ENCODE measurements at regions not wholly inside any gene's neighbourhood (a gene's known extent, or its start where the extent isn't known, plus 50 kb on each side); places are given as distances from the start of the nearest gene placed in this dataset.

DNA sequence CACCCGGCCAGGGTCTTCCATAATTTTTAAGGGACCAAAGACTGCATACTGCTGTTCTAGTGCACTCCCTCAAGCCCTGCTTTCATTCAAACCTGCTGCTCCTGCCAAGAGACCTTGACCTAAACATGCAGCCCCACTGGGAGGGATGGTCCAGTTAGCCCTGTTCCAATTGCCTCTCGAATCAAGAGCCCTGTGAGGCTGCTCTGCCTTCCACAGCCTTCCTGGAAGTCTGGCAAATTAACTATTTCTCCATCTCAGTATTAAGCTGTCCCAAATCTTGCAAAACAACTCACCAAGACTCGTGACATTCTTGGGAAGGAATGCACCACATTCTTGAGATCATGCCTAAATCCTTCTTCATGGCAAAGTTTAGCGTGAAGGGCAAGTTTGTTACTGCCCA lies 231.3 kb downstream of the C1orf94 start:
- Histone ChIP-seq H3K9me3 (ENCODE audit: low read depth) (no peaks in the 10 kb centered on the region), H3K27me3 (no peaks in the 10 kb centered on the region), H3K36me3 (replicated peaks; ENCODE audit: insufficient read depth, low read depth) (no peaks in the 10 kb centered on the region), H4K20me1 (ENCODE audit: insufficient read depth, poor library complexity, severe bottlenecking) (no peaks in the 10 kb centered on the region), H3K79me2 (no peaks in the 10 kb centered on the region), H3K27ac (no peak overlapping the region), H3K4me1 (ENCODE audit: insufficient read depth) (peaks cover 15% of the 10 kb centered on the region), H2AFZ (no peak overlapping the region), H3K4me2 (no peak overlapping the region), H3K9me2 (replicated peaks; ENCODE audit: insufficient read depth) (no peaks in the 10 kb centered on the region), H3K4me3 (no peak overlapping the region)
- TF ChIP-seq EZH2 (IDR thresholded peaks at IDR 0.05; ENCODE audit: borderline replicate concordance) (no peak), EZH2phosphoT487 (IDR thresholded peaks at IDR 0.05; ENCODE audit: low read depth, severe bottlenecking, unreplicated experiment) (no peak)
- TF ChIP-seq, protein P1, sequence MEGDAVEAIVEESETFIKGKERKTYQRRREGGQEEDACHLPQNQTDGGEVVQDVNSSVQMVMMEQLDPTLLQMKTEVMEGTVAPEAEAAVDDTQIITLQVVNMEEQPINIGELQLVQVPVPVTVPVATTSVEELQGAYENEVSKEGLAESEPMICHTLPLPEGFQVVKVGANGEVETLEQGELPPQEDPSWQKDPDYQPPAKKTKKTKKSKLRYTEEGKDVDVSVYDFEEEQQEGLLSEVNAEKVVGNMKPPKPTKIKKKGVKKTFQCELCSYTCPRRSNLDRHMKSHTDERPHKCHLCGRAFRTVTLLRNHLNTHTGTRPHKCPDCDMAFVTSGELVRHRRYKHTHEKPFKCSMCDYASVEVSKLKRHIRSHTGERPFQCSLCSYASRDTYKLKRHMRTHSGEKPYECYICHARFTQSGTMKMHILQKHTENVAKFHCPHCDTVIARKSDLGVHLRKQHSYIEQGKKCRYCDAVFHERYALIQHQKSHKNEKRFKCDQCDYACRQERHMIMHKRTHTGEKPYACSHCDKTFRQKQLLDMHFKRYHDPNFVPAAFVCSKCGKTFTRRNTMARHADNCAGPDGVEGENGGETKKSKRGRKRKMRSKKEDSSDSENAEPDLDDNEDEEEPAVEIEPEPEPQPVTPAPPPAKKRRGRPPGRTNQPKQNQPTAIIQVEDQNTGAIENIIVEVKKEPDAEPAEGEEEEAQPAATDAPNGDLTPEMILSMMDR (IDR thresholded peaks at IDR 0.05; ENCODE audit: poor library complexity), result no peak
- no peak for DNase-seq (ENCODE audit: low spot score)
- WGBS (ENCODE audit: low lambda C conversion rate, missing lambda C conversion rate), result 79% methylated on average over 4 of the region's 4 CpGs

DNA sequence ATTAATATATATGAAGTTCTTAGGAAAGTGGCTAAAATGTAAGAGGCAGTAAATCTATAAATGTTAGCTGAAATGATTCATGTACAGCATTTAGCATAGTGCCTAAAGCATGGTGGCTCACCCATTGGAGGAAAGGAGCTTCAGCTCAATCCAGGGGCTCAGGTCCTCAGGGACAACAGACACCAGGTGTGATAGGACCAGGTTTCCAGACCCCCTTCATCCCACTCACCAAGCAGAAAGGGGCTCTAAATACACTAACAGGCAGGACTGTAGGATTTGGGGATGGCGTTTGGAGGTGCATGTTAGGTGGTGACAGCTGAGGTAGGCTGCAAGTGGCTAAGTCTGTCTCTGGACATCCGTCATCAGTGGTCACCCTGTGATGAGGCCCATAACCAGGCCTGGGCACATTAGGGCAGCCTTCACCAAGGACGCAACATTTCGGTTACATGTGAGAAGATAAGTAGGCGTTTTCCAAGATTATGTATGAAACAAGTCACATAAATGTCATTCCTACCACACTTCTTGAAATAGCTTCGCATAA lies 233.1 kb downstream of the C1orf94 start:
- TF ChIP-seq, protein P1 (IDR thresholded peaks at IDR 0.05; ENCODE audit: poor library complexity), result no peak
- TF ChIP-seq EZH2phosphoT487 (IDR thresholded peaks at IDR 0.05; ENCODE audit: low read depth, severe bottlenecking, unreplicated experiment) (no peak), EZH2 (IDR thresholded peaks at IDR 0.05; ENCODE audit: borderline replicate concordance) (no peak)
- no peaks in the 10 kb centered on the region for H3K27me3 ChIP-seq
- H3K79me2 ChIP-seq, result no peaks in the 10 kb centered on the region
- H2AFZ ChIP-seq, result no peak overlapping the region
- peaks cover 15% of the 10 kb centered on the region for H3K4me1 ChIP-seq (ENCODE audit: insufficient read depth)
- H3K27ac ChIP-seq, result no peak overlapping the region
- no peak overlapping the region for H3K4me2 ChIP-seq
- H3K9me2 ChIP-seq (replicated peaks; ENCODE audit: insufficient read depth), result no peaks in the 10 kb centered on the region
- no peak for DNase-seq (ENCODE audit: low spot score)
- H3K4me3 ChIP-seq, result no peak overlapping the region
- H4K20me1 ChIP-seq (ENCODE audit: insufficient read depth, poor library complexity, severe bottlenecking), result no peaks in the 10 kb centered on the region
- 95% methylated on average over 6 of the region's 6 CpGs for WGBS (ENCODE audit: low lambda C conversion rate, missing lambda C conversion rate)
- H3K36me3 ChIP-seq (replicated peaks; ENCODE audit: insufficient read depth, low read depth), result no peaks in the 10 kb centered on the region
- H3K9me3 ChIP-seq (ENCODE audit: low read depth), result no peaks in the 10 kb centered on the region

DNA sequence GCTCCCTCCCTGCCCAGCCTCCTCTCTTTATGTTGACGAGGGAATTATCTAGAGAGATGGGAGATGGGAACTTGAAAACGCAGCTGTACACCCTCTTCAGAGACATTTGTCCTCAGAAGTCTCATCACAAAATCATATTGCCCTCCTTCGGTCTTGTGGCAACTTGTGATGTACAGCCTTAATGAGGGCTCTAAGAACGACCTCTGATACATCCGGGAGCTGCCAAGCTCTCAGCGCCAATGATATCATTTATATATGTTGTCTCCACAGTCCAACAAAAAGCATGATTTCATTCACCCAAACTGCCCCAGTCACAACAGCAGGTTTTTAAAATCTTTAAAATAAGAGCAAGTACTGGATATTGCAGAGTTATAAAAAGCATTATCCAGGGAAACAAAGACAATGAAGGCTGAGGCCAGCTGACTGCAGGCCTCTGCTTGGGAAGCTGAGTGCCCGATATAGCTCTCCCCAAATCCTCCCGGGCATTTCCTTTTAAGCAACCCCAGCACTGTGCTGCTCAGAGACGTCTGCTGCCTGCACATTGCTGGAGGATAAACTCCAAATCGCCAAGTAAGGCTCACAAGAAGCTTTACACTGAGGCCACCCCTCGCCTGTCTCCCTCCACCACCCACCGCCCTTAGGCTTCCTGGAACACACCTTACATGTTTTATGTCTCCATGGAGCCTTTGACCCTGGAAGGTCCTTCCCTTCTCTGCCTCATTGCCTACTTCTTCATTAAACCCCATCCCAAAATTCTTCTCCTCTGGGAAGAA lies 236.1 kb downstream of the C1orf94 start:
- Histone ChIP-seq H3K4me1 (ENCODE audit: insufficient read depth) (no peaks in the 10 kb centered on the region), H3K27ac (no peak overlapping the region), H2AFZ (no peak overlapping the region), H3K9me3 (ENCODE audit: low read depth) (no peaks in the 10 kb centered on the region), H3K4me3 (no peak overlapping the region), H3K36me3 (replicated peaks; ENCODE audit: insufficient read depth, low read depth) (no peaks in the 10 kb centered on the region), H3K4me2 (no peak overlapping the region), H4K20me1 (ENCODE audit: insufficient read depth, poor library complexity, severe bottlenecking) (no peaks in the 10 kb centered on the region), H3K9me2 (replicated peaks; ENCODE audit: insufficient read depth) (no peaks in the 10 kb centered on the region), H3K27me3 (no peaks in the 10 kb centered on the region), H3K79me2 (no peaks in the 10 kb centered on the region)
- WGBS (ENCODE audit: low lambda C conversion rate, missing lambda C conversion rate), result 81% methylated on average over 12 of the region's 12 CpGs
- TF ChIP-seq, protein P1 (IDR thresholded peaks at IDR 0.05; ENCODE audit: poor library complexity), result no peak
- TF ChIP-seq EZH2 (IDR thresholded peaks at IDR 0.05; ENCODE audit: borderline replicate concordance) (no peak), EZH2phosphoT487 (IDR thresholded peaks at IDR 0.05; ENCODE audit: low read depth, severe bottlenecking, unreplicated experiment) (no peak)
- no peak for DNase-seq (ENCODE audit: low spot score)

Data from hepatocyte (in vitro differentiated cells).